Astrocyte of the cerebellum (primary cell): ENCODE measurements at regions not wholly inside any gene's neighbourhood (a gene's known extent, or its start where the extent isn't known, plus 50 kb on each side); places are given as distances from the start of the nearest gene placed in this dataset.

Experiments
- DNase-seq: peaks from one replicate; pipeline ENCODE4 v3.0.0-alpha.2; 2011; ENCODE audit warnings: low read depth
- H3K4me3 ChIP-seq: 2 replicates; pipeline ENCODE4 v1.5.1; 2011; ENCODE audit warnings: mild to moderate bottlenecking, low read depth, low read length, moderate library complexity
- in situ Hi-C: cut with HindIII; loops from 2 replicates; pipeline ENCODE4 v1.10.0; 2017; ENCODE audit warnings: low sequenced_read_pairs
- TF ChIP-seq, protein P1 (sequence below): IDR thresholded peaks from 2 replicates; pipeline ENCODE4 v1.5.1; 2012; ENCODE audit warnings: low read length, low read depth, moderate library complexity, mild to moderate bottlenecking; ENCODE audit errors: missing control alignments

DNA sequence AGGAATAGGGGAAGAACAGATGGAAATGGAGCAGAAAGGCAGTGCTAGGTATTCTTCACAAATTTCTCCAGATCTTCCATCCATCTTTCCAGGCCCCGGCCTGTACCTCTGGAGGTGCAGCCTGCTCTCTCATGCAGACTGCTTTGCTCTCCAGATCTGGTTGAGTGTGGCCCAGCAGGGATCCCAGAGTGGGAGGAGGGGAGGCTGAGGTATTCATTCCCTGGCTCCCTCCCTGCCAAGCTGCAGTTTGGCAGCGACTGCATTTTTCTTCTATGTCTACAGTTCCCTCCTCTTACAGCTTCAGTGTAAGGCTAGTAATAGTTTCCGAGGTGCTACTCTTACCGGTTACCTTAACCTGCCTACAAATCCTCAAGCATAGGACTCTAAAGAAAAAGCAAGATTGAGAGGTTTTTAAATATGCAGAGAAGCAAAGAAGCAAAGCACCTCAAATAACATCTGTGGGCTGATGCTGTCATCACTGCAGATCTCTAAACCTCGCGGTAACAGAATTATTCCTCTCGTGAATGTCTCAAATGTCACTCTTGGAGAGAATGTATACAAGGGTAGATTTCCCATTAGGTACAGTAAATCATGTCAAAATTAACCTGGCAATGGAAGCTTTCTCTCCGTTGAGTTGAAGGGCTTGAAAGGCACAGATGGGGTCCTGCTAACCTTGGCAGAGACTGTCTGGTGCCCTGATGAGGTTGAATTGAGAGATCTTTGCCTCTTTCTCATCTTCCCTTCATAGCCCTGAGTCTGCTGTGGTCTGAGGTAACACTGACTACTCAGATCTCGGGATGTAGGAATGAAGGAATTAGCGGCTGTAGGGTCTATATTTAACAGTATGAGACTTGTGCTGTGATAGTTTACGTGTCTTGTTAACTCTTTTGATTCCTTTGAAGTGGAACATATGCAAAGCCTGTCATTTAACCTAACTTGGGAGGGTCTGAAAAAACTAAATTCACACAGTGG, 297.9 kb upstream of the C11orf87 start:
- TF ChIP-seq, protein P1, sequence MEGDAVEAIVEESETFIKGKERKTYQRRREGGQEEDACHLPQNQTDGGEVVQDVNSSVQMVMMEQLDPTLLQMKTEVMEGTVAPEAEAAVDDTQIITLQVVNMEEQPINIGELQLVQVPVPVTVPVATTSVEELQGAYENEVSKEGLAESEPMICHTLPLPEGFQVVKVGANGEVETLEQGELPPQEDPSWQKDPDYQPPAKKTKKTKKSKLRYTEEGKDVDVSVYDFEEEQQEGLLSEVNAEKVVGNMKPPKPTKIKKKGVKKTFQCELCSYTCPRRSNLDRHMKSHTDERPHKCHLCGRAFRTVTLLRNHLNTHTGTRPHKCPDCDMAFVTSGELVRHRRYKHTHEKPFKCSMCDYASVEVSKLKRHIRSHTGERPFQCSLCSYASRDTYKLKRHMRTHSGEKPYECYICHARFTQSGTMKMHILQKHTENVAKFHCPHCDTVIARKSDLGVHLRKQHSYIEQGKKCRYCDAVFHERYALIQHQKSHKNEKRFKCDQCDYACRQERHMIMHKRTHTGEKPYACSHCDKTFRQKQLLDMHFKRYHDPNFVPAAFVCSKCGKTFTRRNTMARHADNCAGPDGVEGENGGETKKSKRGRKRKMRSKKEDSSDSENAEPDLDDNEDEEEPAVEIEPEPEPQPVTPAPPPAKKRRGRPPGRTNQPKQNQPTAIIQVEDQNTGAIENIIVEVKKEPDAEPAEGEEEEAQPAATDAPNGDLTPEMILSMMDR, result no peak
- DNase-seq, result peak; percentile 29
- in situ Hi-C loops, result no loop called here
- H3K4me3 ChIP-seq, result no peak overlapping the region

DNA sequence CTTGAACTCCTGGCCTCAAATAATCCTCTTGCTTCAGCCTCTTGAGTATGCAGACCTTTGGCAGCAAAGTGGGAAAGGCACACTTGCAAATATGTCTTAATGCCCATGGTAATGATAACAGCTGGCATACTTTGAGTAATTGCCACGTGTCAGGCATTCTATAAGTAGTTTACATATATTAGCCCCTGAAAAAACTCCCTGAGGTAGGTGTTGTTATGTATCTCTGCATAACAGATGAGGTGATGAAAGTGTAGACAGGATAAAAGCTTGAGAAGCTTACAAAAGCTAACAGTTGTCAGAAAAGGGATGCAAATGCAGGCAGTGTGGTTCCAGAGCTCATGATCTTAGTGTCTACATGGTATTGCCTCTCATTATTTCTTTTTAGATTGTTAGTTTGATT, 291.1 kb upstream of the C11orf87 start:
- TF ChIP-seq, protein P1, result no peak
- in situ Hi-C loops, result no loop called here

DNA sequence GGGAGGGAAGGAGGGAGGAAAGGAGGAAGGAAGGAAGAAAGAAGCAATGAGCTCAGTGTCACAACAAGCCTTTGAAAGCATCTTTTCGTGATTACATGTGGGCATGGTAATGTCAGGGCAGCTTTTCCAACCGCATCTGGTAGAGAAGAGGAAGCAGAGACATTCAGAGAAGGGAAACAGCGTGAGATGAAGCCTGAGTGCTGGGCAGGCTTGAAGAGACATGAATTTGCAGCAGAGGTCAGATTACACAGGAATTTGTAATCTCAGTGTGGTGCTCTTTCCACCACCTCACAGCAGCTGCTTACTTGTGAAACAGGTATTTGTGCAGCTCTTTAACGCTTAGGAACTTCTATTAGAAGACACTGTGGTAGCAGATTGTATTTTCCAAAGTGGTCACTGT, 289.5 kb upstream of the C11orf87 start:
- DNase-seq, result no peak
- TF ChIP-seq, protein P1, result no peak
- in situ Hi-C loops, result no loop called here
- no peak overlapping the region for H3K4me3 ChIP-seq

More for the DNA sequence above, 291.1 kb upstream of the C11orf87 start:
- H3K4me3 ChIP-seq, result no peak overlapping the region
- no peak for DNase-seq

DNA sequence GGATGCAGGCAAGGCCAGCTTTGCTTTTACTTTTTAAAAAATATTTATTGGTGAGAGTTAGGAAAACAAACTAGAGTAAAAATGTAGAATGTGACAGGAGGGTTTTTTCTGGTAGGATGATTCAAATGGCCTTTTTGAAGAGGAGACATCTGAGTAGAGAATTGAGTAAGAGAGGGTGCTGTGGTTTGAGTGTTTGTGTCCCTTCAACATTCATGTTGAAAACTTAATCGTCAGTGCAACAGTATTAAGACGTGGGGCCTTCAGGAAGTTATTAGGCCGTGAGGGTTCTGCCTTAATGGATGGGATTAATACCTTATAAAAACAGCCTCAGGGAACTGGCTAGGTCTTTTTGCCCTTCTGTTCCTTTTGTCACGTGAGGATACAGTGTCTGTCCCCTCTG, 288.8 kb upstream of the C11orf87 start:
- TF ChIP-seq, protein P1, result no peak
- no peak overlapping the region for H3K4me3 ChIP-seq
- DNase-seq, result no peak
- in situ Hi-C loops, result no loop called here

DNA sequence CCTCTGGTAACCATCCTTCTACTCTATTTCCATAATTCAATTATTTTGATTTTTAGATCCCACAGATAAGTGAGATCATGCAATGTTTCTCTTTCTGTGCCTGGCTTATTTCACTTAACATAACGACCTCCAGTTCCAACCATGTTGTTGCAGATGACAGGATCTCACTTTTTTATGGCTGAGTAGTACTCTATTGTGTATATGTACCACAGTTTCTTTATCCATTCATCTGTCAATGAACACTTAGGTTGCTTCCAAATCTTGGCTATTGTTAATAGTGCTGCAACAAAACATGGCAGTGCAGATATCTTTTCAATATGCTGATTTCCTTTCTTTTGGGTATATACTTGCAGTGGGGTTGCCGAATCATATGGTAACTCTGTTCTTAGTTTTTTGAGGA, 286.4 kb upstream of the C11orf87 start:
- H3K4me3 ChIP-seq, result no peak overlapping the region
- TF ChIP-seq, protein P1, result no peak
- no peak for DNase-seq
- in situ Hi-C loops, result no loop called here

DNA sequence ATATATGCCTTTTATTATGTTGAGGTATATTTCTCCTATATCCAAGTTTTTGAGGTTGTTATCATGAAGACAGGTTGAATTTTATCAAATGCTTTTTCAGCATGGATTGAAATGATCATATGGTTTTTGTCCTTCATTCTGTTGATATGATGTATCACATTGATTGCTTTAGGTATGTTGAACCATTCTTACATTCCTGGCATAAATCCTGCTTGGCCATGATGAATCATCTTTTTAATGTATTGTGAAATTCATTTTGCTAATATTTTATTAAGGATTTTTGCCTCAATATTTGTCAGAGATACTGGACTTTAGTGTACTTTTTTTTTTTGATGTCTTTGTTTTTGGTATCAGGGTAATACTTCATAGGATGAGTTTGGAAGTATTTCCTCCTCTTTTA, 283.8 kb upstream of the C11orf87 start:
- in situ Hi-C loops, result no loop called here
- no peak for DNase-seq
- TF ChIP-seq, protein P1, result no peak

More for the DNA sequence above, 283.8 kb upstream of the C11orf87 start:
- H3K4me3 ChIP-seq, result no peak overlapping the region
